Endothelial cell of umbilical vein (primary cell): ENCODE measurements at regions not wholly inside any gene's neighbourhood (a gene's known extent, or its start where the extent isn't known, plus 50 kb on each side); places are given as distances from the start of the nearest gene placed in this dataset.

Experiments used
- CTCF ChIP-seq, 2 donors: IDR thresholded peaks; 1 replicate in 1 of 2; 2 replicates in 1 of 2; pipeline ENCODE4 v1.5.1; 2011; ENCODE audit warnings: low read length in 2 of 2, mild to moderate bottlenecking in 2 of 2, moderate library complexity in 2 of 2, control low read depth in 1 of 2, inconsistent platforms in 1 of 2, low read depth in 1 of 2; ENCODE audit not compliant: insufficient read depth in 1 of 2; ENCODE audit errors: extremely low read depth in 1 of 2
- EZH2 ChIP-seq: IDR thresholded peaks from 2 replicates; pipeline ENCODE4 v1.6.1; 2012; ENCODE audit warnings: borderline replicate concordance, low read depth, mild to moderate bottlenecking, moderate library complexity, low read length, inconsistent platforms; ENCODE audit not compliant: severe bottlenecking
- FOS ChIP-seq: IDR thresholded peaks from 2 replicates; pipeline ENCODE4 v1.6.1; 2011; ENCODE audit warnings: mild to moderate bottlenecking, low read length, moderate library complexity, borderline replicate concordance; ENCODE audit not compliant: insufficient read depth
- JUN ChIP-seq: IDR thresholded peaks from 2 replicates; pipeline ENCODE4 v1.6.1; 2011; ENCODE audit warnings: borderline replicate concordance, low read depth; ENCODE audit not compliant: insufficient read length, insufficient read depth
- POLR2A ChIP-seq: IDR thresholded peaks from 2 replicates; pipeline ENCODE4 v1.6.1; 2012; ENCODE audit warnings: low read depth, mild to moderate bottlenecking, control low read depth, low read length
- POLR2AphosphoS5 ChIP-seq: IDR thresholded peaks from 2 replicates; pipeline ENCODE4 v1.6.1; 2012; ENCODE audit warnings: low read depth, mild to moderate bottlenecking, control low read depth, low read length, moderate library complexity; ENCODE audit not compliant: insufficient read depth
- TF ChIP-seq, protein P1 (sequence below): IDR thresholded peaks from 2 replicates; pipeline ENCODE4 v1.6.1; 2011; ENCODE audit not compliant: insufficient read depth, insufficient read length

- TF ChIP-seq CTCF (IDR thresholded peaks at IDR 0.05; ENCODE audit: extremely low read depth in 1 of 2, insufficient read depth in 1 of 2, low read depth in 1 of 2, low read length in 2 of 2): no peak
- no peak for TF ChIP-seq POLR2A
- TF ChIP-seq FOS: no peak
- TF ChIP-seq, protein P1, sequence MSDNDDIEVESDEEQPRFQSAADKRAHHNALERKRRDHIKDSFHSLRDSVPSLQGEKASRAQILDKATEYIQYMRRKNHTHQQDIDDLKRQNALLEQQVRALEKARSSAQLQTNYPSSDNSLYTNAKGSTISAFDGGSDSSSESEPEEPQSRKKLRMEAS: no peak
- no peak for TF ChIP-seq POLR2AphosphoS5
- TF ChIP-seq EZH2: no peak
- TF ChIP-seq JUN: no peak
Measured at GRCh38 chr18:44546954-44547353, 133.7 kb upstream of the SETBP1 start.
